DND-41 (cell line): ENCODE measurements at regions not wholly inside any gene's neighbourhood (a gene's known extent, or its start where the extent isn't known, plus 50 kb on each side); places are given as distances from the start of the nearest gene placed in this dataset.

Source experiments
- ATAC-seq: fragments of 200-7000 bp; cut with Tn5 transposase; 3 replicates; pipeline ENCODE4 v1.9.1; 2021; ENCODE audit warnings: low read depth; ENCODE audit not compliant: insufficient read depth
- DNase-seq: peaks from one replicate; pipeline ENCODE4 v3.0.0-alpha.2; 2020
- H2AFZ ChIP-seq: 2 replicates; pipeline ENCODE4 v1.6.0; 2012; ENCODE audit warnings: low read depth, low read length
- H3K27ac ChIP-seq: 2 replicates; pipeline ENCODE4 v1.5.1; 2012; ENCODE audit warnings: low read length, inconsistent platforms
- H3K27me3 ChIP-seq: fragments of 200-600 bp; sonication (generic); 2 replicates; pipeline ENCODE4 v1.6.0; 2012; ENCODE audit warnings: low read length, mild to moderate bottlenecking, inconsistent platforms; ENCODE audit not compliant: insufficient read depth, poor library complexity
- H3K36me3 ChIP-seq: 2 replicates; pipeline ENCODE4 v1.5.1; 2012; ENCODE audit warnings: low read length, inconsistent platforms; ENCODE audit not compliant: insufficient read depth
- H3K4me1 ChIP-seq: 2 replicates; pipeline ENCODE4 v1.5.1; 2012; ENCODE audit warnings: mild to moderate bottlenecking, low read length; ENCODE audit not compliant: insufficient read depth
- H3K4me2 ChIP-seq: 2 replicates; pipeline ENCODE4 v1.6.0; 2012; ENCODE audit warnings: mild to moderate bottlenecking, moderate library complexity, low read length, inconsistent platforms; ENCODE audit not compliant: insufficient read depth
- H3K4me3 ChIP-seq, 2 experiments: fragments of 200-600 bp in 1 of 2; shearing (Covaris generic) in 1 of 2; 2 replicates each; pipeline ENCODE4 v1.5.1; 2012 to 2016; ENCODE audit warnings: inconsistent platforms in 2 of 2, low read length in 2 of 2, mild to moderate bottlenecking in 2 of 2, low read depth in 1 of 2, moderate library complexity in 1 of 2
- H3K79me2 ChIP-seq: 2 replicates; pipeline ENCODE4 v1.6.0; 2012; ENCODE audit warnings: low read length, inconsistent platforms; ENCODE audit not compliant: insufficient read depth
- H3K9ac ChIP-seq: 2 replicates; pipeline ENCODE4 v1.6.0; 2012; ENCODE audit warnings: low read depth, mild to moderate bottlenecking, inconsistent platforms, low read length, moderate library complexity
- H3K9me3 ChIP-seq: 2 replicates; pipeline ENCODE4 v1.5.1; 2012; ENCODE audit warnings: low read length, moderate library complexity, mild to moderate bottlenecking, inconsistent platforms; ENCODE audit not compliant: insufficient read depth, severe bottlenecking
- H4K20me1 ChIP-seq: 2 replicates; pipeline ENCODE4 v1.6.0; 2012; ENCODE audit warnings: low read length; ENCODE audit not compliant: insufficient read depth
- EZH2 ChIP-seq: IDR thresholded peaks from 3 replicates; pipeline ENCODE4 v1.6.1; 2012; ENCODE audit warnings: borderline replicate concordance, low read depth, mild to moderate bottlenecking, moderate library complexity, low read length, inconsistent platforms; ENCODE audit not compliant: severe bottlenecking
- TF ChIP-seq, protein P1 (sequence below): IDR thresholded peaks from 2 replicates; pipeline ENCODE4 v1.5.1; 2012; ENCODE audit warnings: borderline replicate concordance, low read length, moderate library complexity, mild to moderate bottlenecking; ENCODE audit not compliant: poor library complexity, severe bottlenecking; ENCODE audit errors: extremely low read depth

GRCh38 chr5:130805648-130806047 is 359.4 kb downstream of the HINT1 start:
- no peak overlapping the region for H3K9ac ChIP-seq
- no peaks in the 10 kb centered on the region for H3K36me3 ChIP-seq
- TF ChIP-seq EZH2: no peak
- TF ChIP-seq, protein P1, sequence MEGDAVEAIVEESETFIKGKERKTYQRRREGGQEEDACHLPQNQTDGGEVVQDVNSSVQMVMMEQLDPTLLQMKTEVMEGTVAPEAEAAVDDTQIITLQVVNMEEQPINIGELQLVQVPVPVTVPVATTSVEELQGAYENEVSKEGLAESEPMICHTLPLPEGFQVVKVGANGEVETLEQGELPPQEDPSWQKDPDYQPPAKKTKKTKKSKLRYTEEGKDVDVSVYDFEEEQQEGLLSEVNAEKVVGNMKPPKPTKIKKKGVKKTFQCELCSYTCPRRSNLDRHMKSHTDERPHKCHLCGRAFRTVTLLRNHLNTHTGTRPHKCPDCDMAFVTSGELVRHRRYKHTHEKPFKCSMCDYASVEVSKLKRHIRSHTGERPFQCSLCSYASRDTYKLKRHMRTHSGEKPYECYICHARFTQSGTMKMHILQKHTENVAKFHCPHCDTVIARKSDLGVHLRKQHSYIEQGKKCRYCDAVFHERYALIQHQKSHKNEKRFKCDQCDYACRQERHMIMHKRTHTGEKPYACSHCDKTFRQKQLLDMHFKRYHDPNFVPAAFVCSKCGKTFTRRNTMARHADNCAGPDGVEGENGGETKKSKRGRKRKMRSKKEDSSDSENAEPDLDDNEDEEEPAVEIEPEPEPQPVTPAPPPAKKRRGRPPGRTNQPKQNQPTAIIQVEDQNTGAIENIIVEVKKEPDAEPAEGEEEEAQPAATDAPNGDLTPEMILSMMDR: no peak
- no peaks in the 10 kb centered on the region for H4K20me1 ChIP-seq
- no peaks in the 10 kb centered on the region for H3K9me3 ChIP-seq
- H3K27me3 ChIP-seq: no peaks in the 10 kb centered on the region
- ATAC-seq: no peak
- H3K79me2 ChIP-seq: no peaks in the 10 kb centered on the region
- H3K4me3 ChIP-seq: no peak overlapping the region
- no peak overlapping the region for H3K27ac ChIP-seq
- DNase-seq: no peak
- H3K4me1 ChIP-seq: no peaks in the 10 kb centered on the region
- H2AFZ ChIP-seq: no peak overlapping the region
- H3K4me2 ChIP-seq: no peak overlapping the region

GRCh38 chr5:130805036-130805435 is 360.0 kb downstream of the HINT1 start:
- Histone ChIP-seq H3K4me2 (no peak overlapping the region), H3K4me3 (no peak overlapping the region), H3K27ac (no peak overlapping the region), H3K9me3 (no peaks in the 10 kb centered on the region), H3K27me3 (no peaks in the 10 kb centered on the region), H3K36me3 (no peaks in the 10 kb centered on the region), H3K4me1 (no peaks in the 10 kb centered on the region), H2AFZ (no peak overlapping the region), H3K79me2 (no peaks in the 10 kb centered on the region), H4K20me1 (no peaks in the 10 kb centered on the region), H3K9ac (no peak overlapping the region)
- no peak for ATAC-seq
- DNase-seq: no peak
- no peak for TF ChIP-seq EZH2
- TF ChIP-seq, protein P1: no peak

DNA sequence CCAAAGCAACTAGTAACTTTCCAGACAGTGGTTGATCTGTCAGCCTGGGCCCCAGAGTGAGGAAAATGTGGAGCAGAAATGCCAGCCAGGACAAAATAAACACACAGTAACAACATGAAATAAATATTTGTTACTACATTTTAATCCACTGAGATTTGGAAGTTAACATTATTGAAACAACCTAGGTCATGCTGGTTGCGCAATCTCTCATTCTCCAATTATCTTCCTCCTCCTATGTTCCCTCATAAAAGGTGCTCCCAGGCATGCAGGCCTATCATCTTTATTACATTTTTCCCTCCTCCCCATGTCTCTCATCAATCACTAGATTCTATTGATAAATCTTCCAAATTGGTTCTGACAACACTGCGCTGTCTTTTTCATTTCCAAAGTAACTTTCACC is 363.1 kb downstream of the HINT1 start:
- Histone ChIP-seq H4K20me1 (no peaks in the 10 kb centered on the region), H3K9ac (no peak overlapping the region), H2AFZ (no peak overlapping the region), H3K4me2 (no peak overlapping the region), H3K36me3 (no peaks in the 10 kb centered on the region), H3K4me1 (no peaks in the 10 kb centered on the region), H3K4me3 (no peak overlapping the region), H3K79me2 (no peaks in the 10 kb centered on the region), H3K27ac (no peak overlapping the region), H3K27me3 (no peaks in the 10 kb centered on the region), H3K9me3 (no peaks in the 10 kb centered on the region)
- TF ChIP-seq, protein P1: no peak
- no peak for TF ChIP-seq EZH2
- no peak for DNase-seq
- no peak for ATAC-seq

DNA sequence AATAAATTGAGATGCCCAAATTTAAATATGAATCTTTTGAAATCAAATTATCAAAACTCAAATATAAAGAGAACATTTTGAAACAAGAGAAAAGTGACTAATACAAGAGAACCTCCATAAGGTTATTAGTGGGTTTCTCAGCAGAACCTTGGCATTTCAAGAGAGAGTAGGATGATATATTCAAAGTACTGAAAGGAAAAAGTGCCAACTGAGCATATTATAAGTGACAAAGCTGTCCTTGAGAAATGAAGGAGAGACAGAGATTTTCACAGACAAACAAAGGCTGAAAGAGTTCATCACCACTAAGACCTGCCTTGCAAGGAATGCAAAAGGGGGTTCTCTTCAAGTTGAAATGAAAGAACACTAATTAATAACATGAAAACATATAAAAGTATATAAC is 366.0 kb downstream of the HINT1 start:
- DNase-seq (no peak), ATAC-seq (no peak)
- no peak overlapping the region for H3K4me3 ChIP-seq
- H3K27me3 ChIP-seq: no peaks in the 10 kb centered on the region
- H3K36me3 ChIP-seq: no peaks in the 10 kb centered on the region
- H4K20me1 ChIP-seq: no peaks in the 10 kb centered on the region
- H3K9me3 ChIP-seq: no peaks in the 10 kb centered on the region
- no peak overlapping the region for H3K9ac ChIP-seq
- H3K27ac ChIP-seq: no peak overlapping the region
- no peaks in the 10 kb centered on the region for H3K79me2 ChIP-seq
- H3K4me2 ChIP-seq: no peak overlapping the region
- H2AFZ ChIP-seq: no peak overlapping the region
- TF ChIP-seq, protein P1: no peak
- TF ChIP-seq EZH2: no peak
- no peaks in the 10 kb centered on the region for H3K4me1 ChIP-seq
